K562 (cell line): ENCODE measurements at regions not wholly inside any gene's neighbourhood (a gene's known extent, or its start where the extent isn't known, plus 50 kb on each side); places are given as distances from the start of the nearest gene placed in this dataset.

Experiments used
- ATAC-seq: fragments of 200-7000 bp; cut with Tn5 transposase; 3 replicates; pipeline ENCODE4 v1.9.1; 2020; ENCODE audit warnings: moderate library complexity
- BruUV-seq: library from RNA; stranded (reverse); fragments of 400-500 nt; replicated peaks from 2 replicates; lab custom pipeline; 2021; lab: Mats Ljungman, UMichigan
- CTCF ChIA-PET: fragments of 300-600 bp; formaldehyde crosslinking; extraction: SDS; loops from one replicate; lab custom pipeline; 2021; ENCODE audit warnings: low intra/inter-chr PET ratio; lab: Yijun Ruan, JAX
- POLR2A ChIA-PET: fragments of 300-600, 350-650 bp; sonication (Branson Sonifier 250); formaldehyde crosslinking; extraction: SDS; loops from one replicate; lab custom pipeline; 2021; ENCODE audit warnings: antibody characterized with exemption, inconsistent platforms; lab: Yijun Ruan, JAX
- DNase-seq, 4 experiments: peaks; one replicate each; pipeline versions ENCODE4 v3.0.0 to v3.0.0-alpha.2; 2011 to 2018; ENCODE audit warnings: low spot score in 3 of 4, mixed read lengths in 3 of 4; ENCODE audit errors: extremely low read depth in 1 of 4
- FAIRE-seq: peaks from 2 replicates; lab custom pipeline; 2011; peaks lifted over from hg19 to GRCh38; lab: Jason Lieb, UNC
- H2AFZ ChIP-seq: 2 replicates; pipeline ENCODE4 v1.6.0; 2011; ENCODE audit warnings: low read depth, low read length, control low read depth, inconsistent platforms
- H3K27ac ChIP-seq: fragments of 200-600 bp; 3 replicates; pipeline ENCODE4 v1.8.0; 2011; ENCODE audit warnings: low read depth, mild to moderate bottlenecking, control low read depth, inconsistent platforms, low read length, moderate library complexity, mixed read lengths; ENCODE audit errors: extremely low read depth
- H3K27me3 ChIP-seq, 2 experiments: fragments of 300-600 bp in 1 of 2; 2 replicates in 1 of 2; 3 replicates in 1 of 2; pipeline versions ENCODE4 v1.6.0 to v1.8.0; 2011; ENCODE audit warnings: inconsistent platforms in 2 of 2, low read length in 2 of 2, mild to moderate bottlenecking in 1 of 2, mixed read lengths in 1 of 2, moderate library complexity in 1 of 2; ENCODE audit not compliant: control insufficient read depth in 2 of 2, insufficient read depth in 2 of 2
- H3K36me3 ChIP-seq: fragments of 300-600 bp; 3 replicates; pipeline ENCODE4 v1.8.0; 2011; ENCODE audit warnings: mild to moderate bottlenecking, low read length, inconsistent platforms; ENCODE audit not compliant: control insufficient read depth, insufficient read depth
- H3K4me1 ChIP-seq, 2 experiments: fragments of 200-600 bp in 1 of 2; replicated peaks in 1 of 2; 2 replicates in 1 of 2; 3 replicates in 1 of 2; pipeline versions ENCODE4 v1.5.1 to v1.8.0; 2011; ENCODE audit warnings: inconsistent platforms in 2 of 2, low read length in 2 of 2, mild to moderate bottlenecking in 1 of 2, mixed read lengths in 1 of 2, moderate library complexity in 1 of 2; ENCODE audit not compliant: control insufficient read depth in 2 of 2, insufficient read depth in 2 of 2
- H3K4me2 ChIP-seq: 2 replicates; pipeline ENCODE4 v1.6.1; 2011; ENCODE audit warnings: low read length, control low read depth, inconsistent platforms, mixed read lengths; ENCODE audit not compliant: insufficient read depth
- H3K4me3 ChIP-seq: fragments of 200-600 bp; sonication (generic), shearing (Covaris generic); 2 replicates; pipeline ENCODE4 v1.5.1; 2016; ENCODE audit warnings: control low read depth, inconsistent platforms
- H3K79me2 ChIP-seq: fragments of 200-600 bp; 3 replicates; pipeline ENCODE4 v1.8.0; 2011; ENCODE audit warnings: low read length, inconsistent platforms; ENCODE audit not compliant: control insufficient read depth, insufficient read depth
- H3K9ac ChIP-seq, 2 experiments: 2 replicates each; pipeline versions ENCODE4 v1.6.0 to v1.6.1; 2011; ENCODE audit warnings: low read depth in 2 of 2, low read length in 2 of 2, control low read depth in 1 of 2, inconsistent platforms in 1 of 2, mild to moderate bottlenecking in 1 of 2, mixed read lengths in 1 of 2; ENCODE audit not compliant: insufficient read depth in 1 of 2
- H3K9me1 ChIP-seq: one replicate; pipeline ENCODE4 v1.6.0; 2011; ENCODE audit warnings: inconsistent platforms, mild to moderate bottlenecking, low read length, moderate library complexity; ENCODE audit not compliant: control insufficient read depth, insufficient read depth
- H3K9me3 ChIP-seq: replicated peaks from 2 replicates; pipeline ENCODE4 v1.5.1; 2011; ENCODE audit warnings: low read depth, low read length, inconsistent platforms; ENCODE audit not compliant: control insufficient read depth, insufficient read depth
- H4K20me1 ChIP-seq: replicated peaks from 2 replicates; pipeline ENCODE4 v1.6.1; 2011; ENCODE audit warnings: low read length, inconsistent platforms, mixed read lengths; ENCODE audit not compliant: control insufficient read depth, insufficient read depth
- CREB1 ChIP-seq, 2 experiments: sonication (generic) in 1 of 2; formaldehyde crosslinking in 1 of 2; IDR thresholded peaks; 2 replicates each; pipeline versions ENCODE4 v1.6.1 to v1.8.0; 2012 to 2022; ENCODE audit warnings: inconsistent platforms in 1 of 2, mild to moderate bottlenecking in 1 of 2, missing genetic modification reagents in 1 of 2, moderate library complexity in 1 of 2
- CREB3L1 ChIP-seq: fragments of 450-650 bp; IDR thresholded peaks from 2 replicates; pipeline ENCODE4 v1.6.1; 2014; ENCODE audit warnings: low read depth, mild to moderate bottlenecking, moderate library complexity, borderline replicate concordance
- CUX1 ChIP-seq: fragments of 200-800 bp; sonication (Bioruptor generic); IDR thresholded peaks from 2 replicates; pipeline ENCODE4 v1.6.1; 2016; ENCODE audit warnings: missing genetic modification characterization, missing compliant biosample characterization
- FOXK2 ChIP-seq, 2 experiments: fragments of 450-650 bp; IDR thresholded peaks in 1 of 2; conservative IDR thresholded peaks in 1 of 2; 2 replicates each; pipeline ENCODE4 v1.6.1; 2016; ENCODE audit warnings: low read depth in 2 of 2, mild to moderate bottlenecking in 1 of 2
- GATA2 ChIP-seq: sonication (generic); formaldehyde crosslinking; IDR thresholded peaks from 2 replicates; pipeline ENCODE4 v1.4.0; 2020; ENCODE audit warnings: mild to moderate bottlenecking, missing genetic modification reagents
- KDM2B ChIP-seq: fragments of 250-450 bp; sonication (Bioruptor Pico); IDR thresholded peaks from 2 replicates; pipeline ENCODE4 v1.8.0; 2021; ENCODE audit warnings: mild to moderate bottlenecking, moderate library complexity
- MAFK ChIP-seq: IDR thresholded peaks from 2 replicates; pipeline ENCODE4 v1.6.1; 2011; ENCODE audit warnings: low read length, improper control_type of control experiment
- MYBL2 ChIP-seq, 2 experiments: fragments of 450-650 bp in 1 of 2; sonication (generic) in 1 of 2; formaldehyde crosslinking in 1 of 2; IDR thresholded peaks; 2 replicates each; pipeline versions ENCODE4 v1.6.1 to v1.8.1; 2017 to 2022; ENCODE audit warnings: borderline replicate concordance in 1 of 2, inconsistent platforms in 1 of 2, low read depth in 1 of 2, mild to moderate bottlenecking in 1 of 2, missing genetic modification reagents in 1 of 2, moderate library complexity in 1 of 2
- POLR2H ChIP-seq: IDR thresholded peaks from 2 replicates; pipeline ENCODE4 v1.6.1; 2016; ENCODE audit warnings: missing genetic modification characterization, low read depth, mild to moderate bottlenecking, control low read depth, missing compliant biosample characterization, moderate library complexity
- SMC3 ChIP-seq: conservative IDR thresholded peaks from 2 replicates; pipeline ENCODE4 v1.6.1; 2011; ENCODE audit warnings: low read depth, low read length, improper control_type of control experiment; ENCODE audit not compliant: insufficient read depth
- U2AF1 ChIP-seq: fragments of 200-400 bp; formaldehyde crosslinking; optimal IDR thresholded peaks from 2 replicates; pipeline ENCODE3; 2017; ENCODE audit warnings: mild to moderate bottlenecking, low read depth, low read length, moderate library complexity
- ZBTB1 ChIP-seq: sonication (generic); formaldehyde crosslinking; IDR thresholded peaks from 2 replicates; pipeline ENCODE4 v1.8.1; 2023; ENCODE audit warnings: missing genetic modification reagents, low read depth, mild to moderate bottlenecking, borderline replicate concordance
- ZBTB7A ChIP-seq: IDR thresholded peaks from 2 replicates; pipeline ENCODE4 v1.6.1; 2011; ENCODE audit warnings: low read depth, mild to moderate bottlenecking, low read length, moderate library complexity, borderline replicate concordance; ENCODE audit not compliant: control insufficient read depth
- ZFPM2 ChIP-seq: fragments of 250-450 bp; sonication (Bioruptor Pico); IDR thresholded peaks from 2 replicates; pipeline ENCODE4 v1.5.1; 2022; ENCODE audit warnings: mild to moderate bottlenecking
- ZNF175 ChIP-seq: fragments of 200-800 bp; sonication (Bioruptor generic); IDR thresholded peaks from 2 replicates; pipeline ENCODE4 v1.6.1; 2016; ENCODE audit warnings: low read depth, mild to moderate bottlenecking, missing genetic modification characterization, missing compliant biosample characterization
- ZNF23 ChIP-seq: fragments of 250-450 bp; sonication (Bioruptor Pico); IDR thresholded peaks from 2 replicates; pipeline ENCODE4 v1.4.0; 2020; ENCODE audit warnings: mild to moderate bottlenecking
- ZNF668 ChIP-seq: fragments of 250-450 bp; sonication (Bioruptor Pico); IDR thresholded peaks from 2 replicates; pipeline ENCODE4 v1.8.0; 2022; ENCODE audit warnings: mild to moderate bottlenecking, inconsistent platforms
- WGBS: fragments of 100-300 bp; shearing (Covaris generic); methylation state at CpG from one replicate; pipeline ENCODE4 v1.1.6; 2016; ENCODE audit warnings: low coverage, mixed read lengths; ENCODE audit not compliant: insufficient coverage; ENCODE audit errors: missing lambda C conversion rate; 5-methylcytosine and 5-hydroxymethylcytosine counted together
- in situ Hi-C: fragments of 300-500 bp; cut with MboI; formaldehyde crosslinking; loops from 4 replicates; pipeline ENCODE4 v1.15.0; 2018; ENCODE audit warnings: inconsistent platforms, mixed read lengths
- intact Hi-C: fragments of 100-400 bp; cut with micrococcal nuclease; formaldehyde crosslinking; loops from 2 replicates; pipeline ENCODE4 v1.14.2; 2022

- FAIRE-seq, result no peak
- CTCF ChIA-PET, result no interaction called here
- no peak overlapping the region for H2AFZ ChIP-seq
- WGBS, result 0% methylated on average over 3 of the region's 3 CpGs
- H3K36me3 ChIP-seq, result no peaks in the 10 kb centered on the region
- no peaks in the 10 kb centered on the region for H3K79me2 ChIP-seq
- DNase-seq, result no peak
- no peaks in the 10 kb centered on the region for H3K27me3 ChIP-seq
- intact Hi-C loops, result no loop called here
- H3K9me3 ChIP-seq, result no peaks in the 10 kb centered on the region
- no TSS peak for BruUV-seq
- no peaks in the 10 kb centered on the region for H4K20me1 ChIP-seq
- no peaks in the 10 kb centered on the region for H3K4me1 ChIP-seq
- ATAC-seq, result no peak
- H3K9me1 ChIP-seq, result no peaks in the 10 kb centered on the region
- H3K27ac ChIP-seq, result no peak overlapping the region
- H3K9ac ChIP-seq, result no peak overlapping the region
- POLR2A ChIA-PET, result no interaction called here
- H3K4me3 ChIP-seq, result no peak overlapping the region
- H3K4me2 ChIP-seq, result no peak overlapping the region
- in situ Hi-C loops, result no loop called here
- no peak for TF ChIP-seq ZNF23 (CRISPR knock-in tag)
- no peak for TF ChIP-seq SMC3
- no peak for TF ChIP-seq CUX1 (CRISPR knock-in tag)
- TF ChIP-seq KDM2B (CRISPR knock-in tag), result no peak
- TF ChIP-seq ZNF175 (CRISPR knock-in tag), result no peak
- TF ChIP-seq U2AF1, result no peak
- no peak for TF ChIP-seq CREB3L1
- TF ChIP-seq CREB1 (IDR thresholded peaks at IDR 0.05), result no peak
- no peak for TF ChIP-seq CREB1 (CRISPR knock-in tag; IDR thresholded peaks at IDR 0.05)
- TF ChIP-seq ZFPM2 (CRISPR knock-in tag), result no peak
- TF ChIP-seq MAFK, result no peak
- no peak for TF ChIP-seq FOXK2 (conservative IDR thresholded peaks at IDR 0.05 in 1 of 2, IDR thresholded peaks at IDR 0.05 in 1 of 2; ENCODE audit: low read depth in 2 of 2)
- TF ChIP-seq ZBTB7A, result no peak
- no peak for TF ChIP-seq ZNF668 (CRISPR knock-in tag)
- TF ChIP-seq MYBL2 (IDR thresholded peaks at IDR 0.05; ENCODE audit: low read depth), result no peak
- TF ChIP-seq MYBL2 (CRISPR knock-in tag; IDR thresholded peaks at IDR 0.05; ENCODE audit: borderline replicate concordance), result no peak
- TF ChIP-seq POLR2H (tag), result no peak
- TF ChIP-seq GATA2 (CRISPR knock-in tag), result no peak
- TF ChIP-seq ZBTB1 (CRISPR knock-in tag), result no peak
Measured at GRCh38 chr16:75996491-75996890, 270.2 kb upstream of the CPHXL start.
